GDM1 (cell line): ENCODE measurements at regions not wholly inside any gene's neighbourhood (a gene's known extent, or its start where the extent isn't known, plus 50 kb on each side); places are given as distances from the start of the nearest gene placed in this dataset.
"Not testable (repeated sequence)": the region's sequence is repeated elsewhere in the genome, so short reads cannot be mapped to it uniquely, and the experiment has no call there.

Experiments
- DNase-seq: peaks from one replicate; lab custom pipeline; 2025; lab: John Stamatoyannopoulos, UW

- DNase-seq, result no peak
Observed at GRCh38 chrX:104376937-104377336, 122.2 kb upstream of the ESX1 start.

- no peak for DNase-seq
Observed at GRCh38 chrX:104372547-104372946, 117.8 kb upstream of the ESX1 start.

GRCh38 chrX:104370089-104370488 lies 115.4 kb upstream of the ESX1 start:
- DNase-seq, result no peak

- DNase-seq, result not testable (repeated sequence)
Observed at GRCh38 chrX:104360774-104361173, 106.0 kb upstream of the ESX1 start.

GRCh38 chrX:104359124-104359523 lies 104.4 kb upstream of the ESX1 start:
- DNase-seq, result no peak

GRCh38 chrX:104351173-104351769 lies 96.5 kb upstream of the ESX1 start:
- DNase-seq, result no peak

- no peak for DNase-seq
Observed at GRCh38 chrX:104347860-104348259, 93.1 kb upstream of the ESX1 start.

- DNase-seq, result peak; percentile 29
Observed at GRCh38 chrX:104343428-104344129, 88.8 kb upstream of the ESX1 start.

GRCh38 chrX:104342065-104342464 lies 87.3 kb upstream of the ESX1 start:
- DNase-seq, result no peak

GRCh38 chrX:104335756-104336155 lies 81.0 kb upstream of the ESX1 start:
- DNase-seq, result no peak

- no peak for DNase-seq
Observed at GRCh38 chrX:104334971-104335370, 80.2 kb upstream of the ESX1 start.

- DNase-seq, result no peak
Observed at GRCh38 chrX:104330966-104331365, 76.2 kb upstream of the ESX1 start.

GRCh38 chrX:104329731-104330130 lies 75.0 kb upstream of the ESX1 start:
- DNase-seq, result no peak

GRCh38 chrX:104325213-104325585 lies 70.5 kb upstream of the ESX1 start:
- DNase-seq, result no peak

GRCh38 chrX:104324461-104325212 lies 69.9 kb upstream of the ESX1 start:
- DNase-seq, result no peak

GRCh38 chrX:104319346-104319745 lies 64.6 kb upstream of the ESX1 start:
- no peak for DNase-seq

GRCh38 chrX:104318330-104319009 lies 63.7 kb upstream of the ESX1 start:
- no peak for DNase-seq

- DNase-seq, result no peak
Observed at GRCh38 chrX:104316739-104317138, 62.0 kb upstream of the ESX1 start.

- DNase-seq, result no peak
Observed at GRCh38 chrX:104315555-104315954, 60.8 kb upstream of the ESX1 start.

- DNase-seq, result no peak
Observed at GRCh38 chrX:104310657-104311254, 56.0 kb upstream of the ESX1 start.

GRCh38 chrX:104310090-104310489 lies 55.4 kb upstream of the ESX1 start:
- DNase-seq, result no peak

GRCh38 chrX:104309169-104309568 lies 54.4 kb upstream of the ESX1 start:
- no peak for DNase-seq
